ENCODE measurements at regions not wholly inside any gene's neighbourhood (a gene's known extent, or its start where the extent isn't known, plus 50 kb on each side); places are given as distances from the start of the nearest gene placed in this dataset.

DNA sequence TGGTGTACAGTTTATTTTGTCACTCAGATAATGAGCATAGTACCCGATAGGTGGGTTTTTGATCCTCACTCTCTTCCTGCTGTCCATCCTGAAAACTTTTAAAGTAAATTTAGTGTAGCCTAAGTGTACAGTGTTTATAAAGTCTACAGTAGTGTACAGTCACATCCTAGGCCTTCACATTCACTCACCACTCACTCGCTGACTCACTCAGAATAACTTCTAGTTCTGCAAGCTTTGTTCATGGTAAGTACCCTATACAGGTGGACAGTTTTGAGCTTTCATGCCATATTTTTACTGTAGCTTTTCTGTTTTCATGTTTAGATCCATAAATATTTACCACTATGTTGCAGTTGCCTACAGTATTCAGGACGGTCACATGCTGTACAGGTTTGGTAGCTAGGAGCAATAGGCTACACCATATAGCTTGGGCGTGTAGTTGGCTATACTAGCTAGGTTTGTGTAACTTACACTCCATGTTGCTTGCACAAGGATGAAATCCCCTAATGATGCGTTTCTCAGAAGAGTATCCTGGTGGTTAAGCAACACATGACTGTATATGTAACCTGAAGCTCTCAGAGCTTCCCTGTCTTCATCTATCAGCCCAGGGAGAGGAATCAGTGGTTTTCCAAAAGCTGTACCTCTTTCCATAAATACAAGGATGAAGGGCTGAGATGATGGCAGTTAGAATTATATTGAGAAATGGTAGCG, 87.6 kb upstream of the SLC25A26 start:
- DNase-seq, result no peak

DNA sequence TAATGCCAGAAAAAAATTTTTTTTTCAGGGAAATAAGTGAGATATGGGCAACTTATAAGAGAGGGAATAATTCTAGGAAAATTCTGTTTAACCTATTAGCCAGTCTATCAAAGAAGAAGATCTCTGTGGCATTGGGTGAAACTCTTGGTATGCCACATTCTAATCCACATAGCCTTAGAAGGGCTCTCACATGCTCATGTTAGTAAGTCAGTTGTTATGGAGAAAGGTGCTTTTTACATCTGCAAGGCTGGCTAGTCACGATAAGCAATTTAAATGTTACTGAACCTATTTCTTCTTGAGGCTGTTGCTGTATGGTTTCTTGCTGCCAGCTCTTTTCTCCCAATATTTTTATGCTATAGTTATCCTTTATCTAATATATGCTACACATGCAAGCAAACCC, 89.9 kb upstream of the MAGI1 start:
- no peak for DNase-seq

DNA sequence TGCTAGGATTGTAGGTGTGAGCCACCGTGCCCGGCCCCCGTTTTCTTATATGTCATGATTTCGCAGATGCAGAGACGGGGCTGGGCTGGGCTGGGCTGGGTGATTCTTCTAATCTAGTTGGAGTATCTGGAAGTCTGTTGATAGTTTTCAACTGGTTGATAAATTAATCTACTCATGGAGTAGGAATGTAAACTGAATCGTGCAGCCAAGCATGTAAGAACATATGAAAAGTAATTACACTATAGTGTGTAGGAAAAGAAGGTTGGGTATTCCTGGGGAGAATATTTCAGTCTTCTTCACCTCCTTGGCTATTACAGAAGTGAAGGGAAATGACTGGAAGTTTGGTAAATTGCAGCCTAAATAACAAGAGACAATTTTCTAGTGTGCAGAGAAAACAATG, 82.6 kb upstream of the MAGI1 start:
- no peak for DNase-seq

DNA sequence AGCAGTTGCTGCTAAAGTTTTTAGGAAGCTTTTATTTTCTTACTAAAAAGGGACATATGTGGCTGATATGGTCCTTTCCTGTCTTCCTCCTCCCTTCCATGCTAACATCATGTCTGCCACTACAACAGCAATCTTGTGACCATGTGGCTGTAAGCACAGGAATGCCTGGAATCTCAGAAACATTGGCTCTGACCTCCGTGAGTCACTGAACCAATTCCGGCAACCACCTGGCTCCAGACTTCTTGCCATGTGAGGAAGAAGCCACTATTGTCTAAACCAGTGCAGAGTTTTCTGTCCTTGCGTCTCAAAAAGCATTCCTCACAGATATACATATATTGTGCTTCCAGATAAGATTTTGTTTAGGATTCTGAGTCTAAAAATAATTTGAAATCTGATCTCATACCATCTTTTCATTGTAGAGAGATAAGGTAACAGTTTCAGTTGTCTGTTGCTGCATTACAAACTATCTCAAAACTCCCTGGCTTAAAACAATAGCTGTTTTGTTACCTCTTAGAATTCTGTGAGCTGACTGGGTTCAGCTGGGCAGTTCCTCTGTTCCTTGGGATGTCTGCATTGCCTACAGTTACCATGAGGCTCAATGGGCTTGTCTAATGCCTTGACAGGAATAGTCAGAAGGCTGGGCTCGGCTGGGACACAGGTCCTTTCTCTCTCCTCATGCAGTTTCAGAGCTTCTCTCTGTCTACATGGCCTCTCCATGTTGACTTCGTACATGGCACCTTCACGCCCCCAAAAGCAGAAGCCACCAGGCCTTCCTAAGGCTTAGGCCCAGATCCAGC, 77.3 kb upstream of the MAGI1 start:
- no peak for DNase-seq

DNA sequence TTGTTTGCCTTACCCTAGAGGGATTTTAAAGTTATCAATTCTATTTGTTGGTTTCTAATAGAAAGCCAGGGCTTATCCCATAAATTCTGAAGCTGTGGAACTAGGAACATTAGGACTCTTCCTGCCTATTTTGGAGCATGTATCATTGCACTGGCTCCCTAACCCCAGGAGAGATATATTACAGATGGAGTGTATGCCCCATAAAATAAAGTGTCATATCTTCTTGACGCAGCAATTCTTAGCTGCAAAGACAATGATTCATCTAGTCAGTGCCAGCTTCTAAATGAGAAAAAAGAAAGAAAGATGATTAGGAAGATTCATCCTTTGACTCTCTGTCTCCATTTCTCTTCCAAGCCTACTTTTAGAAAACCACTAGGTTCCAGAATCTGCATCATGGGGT, 74.8 kb upstream of the MAGI1 start:
- no peak for DNase-seq

DNA sequence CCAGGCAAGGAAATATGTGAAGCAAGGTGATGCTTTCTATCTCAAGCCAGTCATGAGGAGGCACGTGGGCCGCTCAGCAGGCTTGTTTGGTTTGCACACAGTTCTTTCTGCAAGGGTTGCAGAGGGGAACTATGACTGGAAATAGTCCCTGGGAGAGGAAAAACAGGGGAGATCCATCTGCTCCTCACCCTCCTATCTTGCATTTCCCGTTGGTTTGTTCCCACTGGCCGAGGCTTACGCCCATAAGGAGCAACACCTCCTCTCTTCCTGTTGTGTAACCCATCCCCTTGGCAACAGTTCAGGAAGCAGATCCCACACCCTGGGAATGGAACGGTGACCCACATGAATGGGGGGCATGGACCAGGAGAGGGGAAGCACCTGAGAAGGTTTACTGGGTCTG, 72.1 kb upstream of the MAGI1 start:
- no peak for DNase-seq

- no peak for DNase-seq
Measured at GRCh38 chr3:66107855-66108254, 69.1 kb upstream of the MAGI1 start.

DNA sequence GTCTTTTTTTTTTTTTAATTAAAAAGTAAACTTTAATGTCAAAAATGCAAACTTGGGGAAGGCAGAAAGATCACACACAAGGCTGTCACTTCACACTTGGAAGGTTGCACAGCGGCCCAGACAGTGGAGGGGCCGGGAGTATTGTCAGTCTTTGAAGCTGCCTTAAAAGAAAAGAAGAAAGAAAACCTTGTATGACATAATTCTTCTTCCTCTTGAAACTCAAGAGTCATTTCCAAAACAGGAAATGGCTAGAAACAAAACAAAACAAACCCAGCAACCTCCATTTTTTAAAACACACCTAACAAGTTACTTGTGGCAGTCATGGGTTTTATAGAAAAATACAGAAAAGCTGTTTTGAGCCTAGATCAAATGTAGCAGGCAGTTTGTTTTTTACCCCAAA, 68.1 kb upstream of the MAGI1 start:
- DNase-seq, result no peak

- DNase-seq, result no peak
Measured at GRCh38 chr3:66104535-66104934, 65.8 kb upstream of the MAGI1 start.

- no peak for DNase-seq
Measured at GRCh38 chr3:66103729-66104128, 65.0 kb upstream of the MAGI1 start.

- no peak for DNase-seq
Measured at GRCh38 chr3:66101901-66102300, 63.2 kb upstream of the MAGI1 start.

- no peak for DNase-seq
Measured at GRCh38 chr3:66099541-66100065, 60.9 kb upstream of the MAGI1 start.

- no peak for DNase-seq
Measured at GRCh38 chr3:66098436-66098835, 59.7 kb upstream of the MAGI1 start.

DNA sequence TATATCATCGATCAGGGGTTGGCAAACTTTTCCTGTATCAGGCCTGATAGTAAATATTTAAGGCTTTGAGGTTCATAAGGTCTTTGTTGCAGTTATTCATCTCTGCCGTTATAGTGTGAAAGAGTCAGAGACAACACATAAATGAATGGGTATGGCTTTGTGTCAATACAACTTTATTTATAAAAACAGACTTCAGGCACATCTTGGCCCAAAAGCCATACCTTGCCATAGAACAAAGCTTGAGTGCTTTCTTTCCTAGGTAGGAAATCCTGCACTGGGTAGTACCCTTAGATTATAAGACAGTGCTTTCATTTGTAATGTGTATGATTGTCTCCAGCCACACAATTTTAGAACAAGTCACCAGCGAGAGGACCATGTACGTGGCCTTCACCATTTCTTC, 58.9 kb upstream of the MAGI1 start:
- no peak for DNase-seq

- DNase-seq, result no peak
Measured at GRCh38 chr3:66095295-66096001, 56.7 kb upstream of the MAGI1 start.

DNA sequence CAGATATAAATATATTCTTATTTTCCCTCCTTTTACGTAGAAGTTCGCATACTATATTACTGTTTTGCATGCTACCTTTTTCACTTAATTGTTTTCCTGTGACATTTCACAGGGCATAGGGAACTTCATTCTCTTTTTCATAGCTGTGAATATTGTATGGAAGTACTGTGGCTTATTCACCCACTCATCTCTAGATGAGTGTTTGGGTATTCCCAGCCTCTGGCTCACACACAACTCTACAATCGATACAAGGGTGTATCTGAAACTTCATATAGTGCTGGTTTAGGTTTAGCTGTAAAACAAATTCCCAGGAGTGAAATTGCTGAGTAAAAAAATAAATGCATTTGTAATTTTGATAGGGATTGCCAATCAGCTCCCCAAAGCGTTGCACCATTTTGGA, 55.3 kb upstream of the MAGI1 start:
- DNase-seq, result no peak

- no peak for DNase-seq
Measured at GRCh38 chr3:66092175-66092995, 53.7 kb upstream of the MAGI1 start.

Measured in anterior cingulate cortex (tissue), 58 donors.